Astrocyte of the cerebellum (primary cell): ENCODE measurements at regions not wholly inside any gene's neighbourhood (a gene's known extent, or its start where the extent isn't known, plus 50 kb on each side); places are given as distances from the start of the nearest gene placed in this dataset.

ENCODE experiments used
- DNase-seq: peaks from one replicate; pipeline ENCODE4 v3.0.0-alpha.2; 2011; ENCODE audit warnings: low read depth
- H3K4me3 ChIP-seq: 2 replicates; pipeline ENCODE4 v1.5.1; 2011; ENCODE audit warnings: mild to moderate bottlenecking, low read depth, low read length, moderate library complexity
- CTCF ChIP-seq: IDR thresholded peaks from 2 replicates; pipeline ENCODE4 v1.5.1; 2012; ENCODE audit warnings: low read length, low read depth, moderate library complexity, mild to moderate bottlenecking; ENCODE audit errors: missing control alignments
- in situ Hi-C: cut with HindIII; loops from 2 replicates; pipeline ENCODE4 v1.10.0; 2017; ENCODE audit warnings: low sequenced_read_pairs

- no peak for TF ChIP-seq CTCF
- no peak overlapping the region for H3K4me3 ChIP-seq
- in situ Hi-C loops: no loop called here
- no peak for DNase-seq
These were observed 289.5 kb upstream of the GRM7 start for GRCh38 chr3:6571448-6571847.

- DNase-seq: no peak
- no peak overlapping the region for H3K4me3 ChIP-seq
- in situ Hi-C loops: no loop called here
- no peak for TF ChIP-seq CTCF
These were observed 283.3 kb upstream of the GRM7 start for GRCh38 chr3:6577584-6577983.

GRCh38 chr3:6578526-6578925 lies 282.4 kb upstream of the GRM7 start:
- no peak for DNase-seq
- TF ChIP-seq CTCF: no peak
- H3K4me3 ChIP-seq: no peak overlapping the region
- in situ Hi-C loops: no loop called here

- in situ Hi-C loops: no loop called here
These were observed 280.1 kb upstream of the GRM7 start for GRCh38 chr3:6580808-6581207.

GRCh38 chr3:6585360-6585759 lies 275.6 kb upstream of the GRM7 start:
- TF ChIP-seq CTCF: no peak
- DNase-seq: no peak
- H3K4me3 ChIP-seq: no peak overlapping the region
- in situ Hi-C loops: no loop called here

More at GRCh38 chr3:6580808-6581207, 280.1 kb upstream of the GRM7 start:
- DNase-seq: no peak
- TF ChIP-seq CTCF: no peak
- H3K4me3 ChIP-seq: no peak overlapping the region

GRCh38 chr3:6600237-6600636 lies 260.7 kb upstream of the GRM7 start:
- no peak for TF ChIP-seq CTCF

GRCh38 chr3:6601374-6601773 lies 259.5 kb upstream of the GRM7 start:
- no peak for TF ChIP-seq CTCF
- DNase-seq: no peak
- in situ Hi-C loops: no loop called here
- no peak overlapping the region for H3K4me3 ChIP-seq

More at GRCh38 chr3:6600237-6600636, 260.7 kb upstream of the GRM7 start:
- no peak for DNase-seq
- no peak overlapping the region for H3K4me3 ChIP-seq
- in situ Hi-C loops: no loop called here
